GM23338 (cell line): ENCODE measurements at regions not wholly inside any gene's neighbourhood (a gene's known extent, or its start where the extent isn't known, plus 50 kb on each side); places are given as distances from the start of the nearest gene placed in this dataset.

Source experiments
- ATAC-seq: fragments of 200-7000 bp; cut with Tn5 transposase; 3 replicates; pipeline ENCODE4 v1.9.1; 2020
- DNase-seq: peaks from one replicate; pipeline ENCODE4 v3.0.0-alpha.2; 2015; ENCODE audit warnings: low spot score
- H2AFZ ChIP-seq: fragments of 200-600 bp; sonication (generic); 2 replicates; pipeline ENCODE4 v1.8.0; 2016; ENCODE audit warnings: antibody characterized with exemption, mild to moderate bottlenecking, moderate library complexity
- H3F3A ChIP-seq: fragments of 200-600 bp; sonication (generic); replicated peaks from 2 replicates; pipeline ENCODE4 v1.8.0; 2017; ENCODE audit warnings: antibody characterized with exemption, mixed run types, low read depth
- H3K27ac ChIP-seq: fragments of 200-600 bp; sonication (generic); 2 replicates; pipeline ENCODE4 v1.6.1; 2016; ENCODE audit warnings: low read depth
- H3K27me3 ChIP-seq: fragments of 200-600 bp; sonication (generic); 2 replicates; pipeline ENCODE4 v1.8.0; 2016; ENCODE audit warnings: mild to moderate bottlenecking, mixed run types, moderate library complexity; ENCODE audit not compliant: insufficient read depth
- H3K36me3 ChIP-seq: fragments of 200-600 bp; sonication (generic); 2 replicates; pipeline ENCODE4 v1.8.0; 2016; ENCODE audit warnings: mild to moderate bottlenecking; ENCODE audit not compliant: insufficient read depth
- H3K4me1 ChIP-seq: fragments of 200-600 bp; sonication (generic); 2 replicates; pipeline ENCODE4 v1.8.0; 2016; ENCODE audit warnings: mild to moderate bottlenecking, moderate library complexity; ENCODE audit not compliant: insufficient read depth
- H3K4me2 ChIP-seq: fragments of 200-600 bp; sonication (generic); 2 replicates; pipeline ENCODE4 v1.7.1; 2017; ENCODE audit warnings: mixed run types
- H3K4me3 ChIP-seq: fragments of 200-600 bp; sonication (generic); 2 replicates; pipeline ENCODE4 v1.6.1; 2016; ENCODE audit warnings: mixed run types
- H3K79me2 ChIP-seq: fragments of 200-600 bp; sonication (generic); replicated peaks from 2 replicates; pipeline ENCODE4 v1.8.0; 2017; ENCODE audit warnings: mild to moderate bottlenecking; ENCODE audit not compliant: insufficient read depth
- H3K9me2 ChIP-seq: fragments of 200-600 bp; sonication (generic); 2 replicates; pipeline ENCODE4 v1.8.0; 2017; ENCODE audit not compliant: insufficient read depth
- H4K20me1 ChIP-seq: fragments of 200-600 bp; sonication (generic); replicated peaks from 2 replicates; pipeline ENCODE4 v1.8.0; 2017; ENCODE audit warnings: mild to moderate bottlenecking; ENCODE audit not compliant: insufficient read depth
- H3K27ac Mint-ChIP-seq: 2 replicates; pipeline ENCODE4 v1.8.0; 2020; ENCODE audit warnings: inconsistent platforms, mild to moderate bottlenecking, moderate library complexity, mixed read lengths
- H3K27me3 Mint-ChIP-seq: 3 replicates; pipeline ENCODE4 v1.8.0; 2022; ENCODE audit warnings: low read depth, mild to moderate bottlenecking, moderate library complexity, mixed read lengths, inconsistent platforms; ENCODE audit not compliant: insufficient read depth, poor library complexity
- H3K36me3 Mint-ChIP-seq: 3 replicates; pipeline ENCODE4 v1.8.0; 2021; ENCODE audit warnings: low read depth, mild to moderate bottlenecking, inconsistent platforms, moderate library complexity, mixed read lengths
- H3K4me1 Mint-ChIP-seq: 3 replicates; pipeline ENCODE4 v1.8.0; 2020; ENCODE audit warnings: mild to moderate bottlenecking, inconsistent platforms, mixed read lengths
- H3K4me3 Mint-ChIP-seq: 3 replicates; pipeline ENCODE4 v1.8.0; 2021; ENCODE audit warnings: moderate library complexity, mild to moderate bottlenecking, inconsistent platforms, mixed read lengths
- H3K9me3 Mint-ChIP-seq: 3 replicates; pipeline ENCODE4 v1.8.0; 2020; ENCODE audit warnings: moderate library complexity, mild to moderate bottlenecking, inconsistent platforms, mixed read lengths
- CREB1 ChIP-seq: fragments of 250-450 bp; sonication (Bioruptor Pico); IDR thresholded peaks from 2 replicates; pipeline ENCODE4 v1.5.0; 2020; ENCODE audit warnings: low read depth, mild to moderate bottlenecking, moderate library complexity
- EZH2 ChIP-seq: fragments of 200-600 bp; sonication (generic); IDR thresholded peaks from one replicate; pipeline ENCODE4 v1.8.0; 2017; ENCODE audit warnings: antibody characterized with exemption, mild to moderate bottlenecking, low read depth; ENCODE audit not compliant: unreplicated experiment
- EZH2phosphoT487 ChIP-seq: fragments of 200-600 bp; sonication (generic); IDR thresholded peaks from one replicate; pipeline ENCODE4 v1.8.1; 2018; ENCODE audit warnings: antibody characterized with exemption; ENCODE audit not compliant: unreplicated experiment
- JUNB ChIP-seq: IDR thresholded peaks from one replicate; pipeline ENCODE4 v1.6.1; 2016; ENCODE audit warnings: antibody characterized with exemption; ENCODE audit not compliant: unreplicated experiment
- NANOG ChIP-seq: IDR thresholded peaks from 2 replicates; pipeline ENCODE4 v1.6.1; 2016; ENCODE audit warnings: antibody characterized with exemption, borderline replicate concordance
- POLR2AphosphoS5 ChIP-seq: IDR thresholded peaks from 2 replicates; pipeline ENCODE4 v1.6.1; 2016; ENCODE audit warnings: antibody characterized with exemption, low read depth
- STAT1 ChIP-seq: IDR thresholded peaks from one replicate; pipeline ENCODE4 v1.6.1; 2016; ENCODE audit warnings: antibody characterized with exemption; ENCODE audit not compliant: unreplicated experiment
- ZNF114 ChIP-seq: fragments of 250-450 bp; sonication (Bioruptor Pico); IDR thresholded peaks from 2 replicates; pipeline ENCODE4 v1.5.0; 2020; ENCODE audit warnings: mild to moderate bottlenecking, moderate library complexity
- ZNF331 ChIP-seq: fragments of 250-450 bp; sonication (Bioruptor Pico); IDR thresholded peaks from 2 replicates; pipeline ENCODE4 v1.5.0; 2020; ENCODE audit warnings: low read depth, mild to moderate bottlenecking, moderate library complexity
- TF ChIP-seq, protein P1 (sequence below): IDR thresholded peaks from one replicate; pipeline ENCODE4 v1.6.1; 2018; ENCODE audit warnings: antibody characterized with exemption; ENCODE audit not compliant: unreplicated experiment
- TF ChIP-seq, protein P2 (sequence below), 2 experiments: fragments of 200-600 bp in 1 of 2; sonication (generic) in 1 of 2; conservative IDR thresholded peaks; 2 replicates each; pipeline versions ENCODE4 v1.5.1 to v1.6.1; 2016 to 2017; ENCODE audit warnings: antibody characterized with exemption in 2 of 2, low read depth in 2 of 2, mild to moderate bottlenecking in 2 of 2, moderate library complexity in 1 of 2

DNA sequence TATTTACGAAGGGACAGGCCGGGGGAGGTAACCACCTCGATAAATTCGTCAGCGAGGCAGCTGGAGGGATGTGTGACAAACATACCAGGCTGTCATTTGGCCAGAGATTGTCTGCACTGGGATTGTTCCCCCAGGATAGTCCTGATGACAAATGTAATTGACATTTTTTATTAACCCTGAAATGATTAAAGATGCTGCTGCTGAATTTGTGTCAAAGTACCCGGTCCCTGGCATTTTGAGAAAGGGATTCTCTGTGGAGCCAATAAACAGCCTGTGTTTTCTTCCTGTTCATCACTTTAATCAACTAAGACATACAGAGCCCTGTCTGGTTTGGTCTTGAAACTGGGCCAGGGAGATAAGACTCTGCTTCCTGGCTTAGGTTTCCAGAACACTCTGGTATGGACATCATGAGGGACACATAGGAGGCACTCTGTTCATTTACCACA is 117.6 kb downstream of the SLC25A47 start:
- Histone ChIP-seq H2AFZ (no peak overlapping the region), H3K79me2 (no peaks in the 10 kb centered on the region; the same call in 1 of the 2 replicates), H3F3A (no peaks in the 10 kb centered on the region), H3K36me3 (no peaks in the 10 kb centered on the region), H3K4me1 (peaks cover 17% of the 10 kb centered on the region), H4K20me1 (no peaks in the 10 kb centered on the region), H3K27ac (no peak overlapping the region), H3K27me3 (no peaks in the 10 kb centered on the region), H3K4me3 (no peak overlapping the region), H3K4me2 (no peak overlapping the region), H3K9me2 (no peaks in the 10 kb centered on the region)
- Mint-ChIP-seq H3K27me3 (no peaks in the 10 kb centered on the region), H3K4me1 (peaks cover 41% of the 10 kb centered on the region), H3K36me3 (no peaks in the 10 kb centered on the region), H3K27ac (peak overlapping the region; percentile 87), H3K4me3 (no peak overlapping the region), H3K9me3 (no peaks in the 10 kb centered on the region)
- DNase-seq (no peak), ATAC-seq (no peak)
- TF ChIP-seq POLR2AphosphoS5 (no peak), EZH2phosphoT487 (no peak), EZH2 (no peak), JUNB (no peak), CREB1 (CRISPR knock-in tag) (no peak), ZNF114 (CRISPR knock-in tag) (no peak), ZNF331 (CRISPR knock-in tag) (no peak), NANOG (no peak), STAT1 (no peak)
- TF ChIP-seq, protein P1, sequence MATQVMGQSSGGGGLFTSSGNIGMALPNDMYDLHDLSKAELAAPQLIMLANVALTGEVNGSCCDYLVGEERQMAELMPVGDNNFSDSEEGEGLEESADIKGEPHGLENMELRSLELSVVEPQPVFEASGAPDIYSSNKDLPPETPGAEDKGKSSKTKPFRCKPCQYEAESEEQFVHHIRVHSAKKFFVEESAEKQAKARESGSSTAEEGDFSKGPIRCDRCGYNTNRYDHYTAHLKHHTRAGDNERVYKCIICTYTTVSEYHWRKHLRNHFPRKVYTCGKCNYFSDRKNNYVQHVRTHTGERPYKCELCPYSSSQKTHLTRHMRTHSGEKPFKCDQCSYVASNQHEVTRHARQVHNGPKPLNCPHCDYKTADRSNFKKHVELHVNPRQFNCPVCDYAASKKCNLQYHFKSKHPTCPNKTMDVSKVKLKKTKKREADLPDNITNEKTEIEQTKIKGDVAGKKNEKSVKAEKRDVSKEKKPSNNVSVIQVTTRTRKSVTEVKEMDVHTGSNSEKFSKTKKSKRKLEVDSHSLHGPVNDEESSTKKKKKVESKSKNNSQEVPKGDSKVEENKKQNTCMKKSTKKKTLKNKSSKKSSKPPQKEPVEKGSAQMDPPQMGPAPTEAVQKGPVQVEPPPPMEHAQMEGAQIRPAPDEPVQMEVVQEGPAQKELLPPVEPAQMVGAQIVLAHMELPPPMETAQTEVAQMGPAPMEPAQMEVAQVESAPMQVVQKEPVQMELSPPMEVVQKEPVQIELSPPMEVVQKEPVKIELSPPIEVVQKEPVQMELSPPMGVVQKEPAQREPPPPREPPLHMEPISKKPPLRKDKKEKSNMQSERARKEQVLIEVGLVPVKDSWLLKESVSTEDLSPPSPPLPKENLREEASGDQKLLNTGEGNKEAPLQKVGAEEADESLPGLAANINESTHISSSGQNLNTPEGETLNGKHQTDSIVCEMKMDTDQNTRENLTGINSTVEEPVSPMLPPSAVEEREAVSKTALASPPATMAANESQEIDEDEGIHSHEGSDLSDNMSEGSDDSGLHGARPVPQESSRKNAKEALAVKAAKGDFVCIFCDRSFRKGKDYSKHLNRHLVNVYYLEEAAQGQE: no peak

DNA sequence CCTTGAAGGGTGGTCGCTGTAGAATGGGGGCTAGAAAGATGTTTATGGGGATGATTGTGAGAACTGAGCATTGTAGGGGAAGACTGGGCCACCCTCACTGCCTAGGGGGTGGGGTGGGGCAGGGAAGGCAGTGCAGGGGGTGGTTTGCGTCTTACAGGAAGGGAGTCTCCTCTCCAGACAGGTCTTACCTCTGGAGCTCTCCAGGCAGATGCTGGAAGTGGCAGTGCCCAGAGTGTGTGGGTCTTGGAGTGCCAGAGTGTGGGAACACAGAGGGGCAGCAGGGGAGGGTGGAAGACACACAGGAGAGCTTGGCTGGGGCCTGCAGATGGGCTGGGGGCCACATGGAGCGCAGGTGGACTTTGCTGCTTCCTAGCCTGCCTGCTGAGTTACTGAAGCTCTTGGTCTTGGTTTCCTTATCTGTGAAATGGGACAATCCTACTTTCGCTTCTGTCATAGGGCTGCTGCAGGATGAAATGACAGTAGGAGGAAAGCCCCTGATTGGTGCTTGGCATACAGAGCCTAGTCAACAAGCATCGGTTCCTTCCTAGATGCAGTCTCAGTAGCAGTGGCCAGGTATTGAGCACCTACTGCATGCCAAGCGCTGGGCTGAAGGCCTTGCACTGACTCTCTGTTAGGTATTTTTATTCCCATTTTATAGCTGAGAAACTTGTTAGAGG is 118.3 kb downstream of the SLC25A47 start:
- H3K36me3 ChIP-seq: no peaks in the 10 kb centered on the region
- ATAC-seq: no peak
- Mint-ChIP-seq H3K36me3 (no peaks in the 10 kb centered on the region), H3K4me1 (peaks cover 41% of the 10 kb centered on the region), H3K27ac (peak overlapping the region; percentile 22; the same call in 1 of the 2 replicates), H3K9me3 (no peaks in the 10 kb centered on the region), H3K4me3 (no peak overlapping the region), H3K27me3 (no peaks in the 10 kb centered on the region)
- peaks cover 17% of the 10 kb centered on the region for H3K4me1 ChIP-seq
- no peaks in the 10 kb centered on the region for H3K27me3 ChIP-seq
- no peak overlapping the region for H3K4me2 ChIP-seq
- DNase-seq: no peak
- no peaks in the 10 kb centered on the region for H4K20me1 ChIP-seq
- H2AFZ ChIP-seq: no peak overlapping the region
- H3K79me2 ChIP-seq: no peaks in the 10 kb centered on the region; the same call in 1 of the 2 replicates
- H3K27ac ChIP-seq: no peak overlapping the region
- H3F3A ChIP-seq: no peaks in the 10 kb centered on the region
- H3K4me3 ChIP-seq: no peak overlapping the region
- H3K9me2 ChIP-seq: no peaks in the 10 kb centered on the region
- TF ChIP-seq NANOG (no peak), POLR2AphosphoS5 (no peak), CREB1 (CRISPR knock-in tag) (no peak), EZH2phosphoT487 (no peak), ZNF331 (CRISPR knock-in tag) (no peak), STAT1 (no peak)
- TF ChIP-seq, protein P2, sequence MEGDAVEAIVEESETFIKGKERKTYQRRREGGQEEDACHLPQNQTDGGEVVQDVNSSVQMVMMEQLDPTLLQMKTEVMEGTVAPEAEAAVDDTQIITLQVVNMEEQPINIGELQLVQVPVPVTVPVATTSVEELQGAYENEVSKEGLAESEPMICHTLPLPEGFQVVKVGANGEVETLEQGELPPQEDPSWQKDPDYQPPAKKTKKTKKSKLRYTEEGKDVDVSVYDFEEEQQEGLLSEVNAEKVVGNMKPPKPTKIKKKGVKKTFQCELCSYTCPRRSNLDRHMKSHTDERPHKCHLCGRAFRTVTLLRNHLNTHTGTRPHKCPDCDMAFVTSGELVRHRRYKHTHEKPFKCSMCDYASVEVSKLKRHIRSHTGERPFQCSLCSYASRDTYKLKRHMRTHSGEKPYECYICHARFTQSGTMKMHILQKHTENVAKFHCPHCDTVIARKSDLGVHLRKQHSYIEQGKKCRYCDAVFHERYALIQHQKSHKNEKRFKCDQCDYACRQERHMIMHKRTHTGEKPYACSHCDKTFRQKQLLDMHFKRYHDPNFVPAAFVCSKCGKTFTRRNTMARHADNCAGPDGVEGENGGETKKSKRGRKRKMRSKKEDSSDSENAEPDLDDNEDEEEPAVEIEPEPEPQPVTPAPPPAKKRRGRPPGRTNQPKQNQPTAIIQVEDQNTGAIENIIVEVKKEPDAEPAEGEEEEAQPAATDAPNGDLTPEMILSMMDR (conservative IDR thresholded peaks at IDR 0.05; ENCODE audit: low read depth in 2 of 2): no peak
